Cardiac septum (tissue), 1 donor: ENCODE measurements at regions not wholly inside any gene's neighbourhood (a gene's known extent, or its start where the extent isn't known, plus 50 kb on each side); places are given as distances from the start of the nearest gene placed in this dataset.

Source experiments
- DNase-seq: peaks from one replicate; pipeline ENCODE4 v3.0.0-alpha.2; 2020; ENCODE audit warnings: low spot score
- intact Hi-C: fragments of 100-400 bp; cut with DNase I; formaldehyde crosslinking; loops from one replicate; pipeline ENCODE4 v1.14.0; 2022
- donor health status: DM: no; HTN: no; CAD: no.

DNA sequence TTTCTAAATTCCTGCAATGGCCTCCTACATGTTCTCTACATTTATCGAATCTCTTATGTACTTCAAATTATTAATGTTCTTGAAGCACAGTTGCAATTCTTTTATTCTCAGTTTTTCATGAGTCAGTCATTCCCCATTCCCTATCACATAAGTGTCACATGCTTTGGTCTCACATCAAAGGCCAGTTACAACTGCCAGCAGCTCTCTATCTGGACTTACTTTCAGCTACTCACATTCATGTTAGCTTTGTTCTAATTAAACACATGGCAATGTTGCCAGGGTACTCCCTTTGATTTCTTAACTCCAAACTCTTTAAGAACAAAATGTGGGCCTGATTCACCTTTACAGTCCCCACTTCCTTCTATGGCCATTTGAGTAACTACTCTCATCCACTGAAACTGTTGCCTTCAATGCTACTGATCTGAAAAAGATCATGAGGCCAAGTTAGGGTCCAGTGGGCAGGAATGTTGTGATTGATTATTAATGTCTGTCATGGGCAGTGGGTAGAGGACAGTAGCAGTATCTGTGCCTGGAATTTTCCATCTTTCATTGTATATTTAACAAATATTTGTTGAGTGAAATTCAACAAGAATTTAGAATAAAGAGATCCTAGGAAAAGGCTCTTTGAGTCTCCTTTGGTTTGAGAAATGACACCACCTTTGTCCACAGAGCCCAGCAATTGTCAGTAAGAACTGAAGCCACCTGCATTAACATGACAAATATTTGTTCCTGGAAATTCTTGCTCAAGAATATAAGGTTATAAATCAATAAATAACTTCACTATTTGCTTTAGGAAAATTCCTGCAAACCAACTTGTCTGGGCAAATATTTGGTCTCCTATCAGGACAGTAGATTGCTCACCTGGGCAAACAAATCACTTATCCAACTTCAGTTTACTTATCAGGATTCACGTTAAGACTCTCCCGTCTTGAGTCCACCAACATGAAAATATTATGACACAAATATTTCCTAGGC lies 153.6 kb upstream of the SAMSN1 start:
- intact Hi-C loops = no loop called here
- no peak for DNase-seq

GRCh38 chr21:14697769-14698168 lies 151.7 kb upstream of the SAMSN1 start:
- DNase-seq = no peak
- intact Hi-C loops = no loop called here

GRCh38 chr21:14694817-14695216 lies 148.7 kb upstream of the SAMSN1 start:
- intact Hi-C loops = no loop called here

GRCh38 chr21:14693997-14694396 lies 147.9 kb upstream of the SAMSN1 start:
- intact Hi-C loops = no loop called here
- no peak for DNase-seq

More at GRCh38 chr21:14694817-14695216, 148.7 kb upstream of the SAMSN1 start:
- no peak for DNase-seq

GRCh38 chr21:14691914-14692313 lies 145.8 kb upstream of the SAMSN1 start:
- intact Hi-C loops = no loop called here

GRCh38 chr21:14690886-14691285 lies 144.8 kb upstream of the SAMSN1 start:
- intact Hi-C loops = no loop called here

More at GRCh38 chr21:14691914-14692313, 145.8 kb upstream of the SAMSN1 start:
- DNase-seq = no peak

DNA sequence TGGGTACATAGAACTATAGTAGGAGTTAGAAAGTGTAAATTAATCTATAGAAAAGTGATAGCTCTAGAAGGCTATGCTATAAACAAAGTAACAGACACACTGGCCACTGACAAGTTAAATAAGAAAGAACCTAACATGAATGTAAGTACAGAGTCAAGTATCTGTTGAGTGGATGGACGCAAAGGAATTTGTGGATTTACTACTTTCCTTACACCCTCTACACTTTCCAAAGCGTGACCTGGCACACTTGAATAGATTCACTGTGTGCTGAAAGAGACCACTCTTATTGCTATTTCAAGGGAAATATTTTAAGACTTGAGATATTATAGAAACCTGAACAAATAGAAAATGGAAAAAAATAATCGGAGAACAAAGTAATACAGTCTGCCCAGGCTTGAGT lies 142.8 kb upstream of the SAMSN1 start:
- intact Hi-C loops = no loop called here
- no peak for DNase-seq

More at GRCh38 chr21:14690886-14691285, 144.8 kb upstream of the SAMSN1 start:
- no peak for DNase-seq

DNA sequence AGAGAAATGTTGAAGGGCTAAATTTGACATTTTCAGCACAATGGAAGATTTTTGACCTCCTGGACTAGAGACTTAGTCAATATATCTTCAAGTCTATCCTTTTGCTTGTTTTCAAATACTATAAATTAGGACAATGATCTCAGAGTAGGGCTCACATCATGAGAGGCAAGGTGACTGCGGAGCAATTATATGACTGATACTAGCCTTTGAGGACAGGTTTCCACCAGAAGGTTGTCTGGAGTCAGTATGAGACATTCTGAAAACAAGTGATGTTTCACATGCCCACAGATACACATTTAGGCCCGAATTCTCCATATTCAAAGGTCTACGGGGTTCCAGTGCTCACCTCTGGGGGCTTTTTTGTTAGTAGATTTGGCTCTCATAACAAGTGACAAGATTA lies 142.3 kb upstream of the SAMSN1 start:
- intact Hi-C loops = no loop called here

DNA sequence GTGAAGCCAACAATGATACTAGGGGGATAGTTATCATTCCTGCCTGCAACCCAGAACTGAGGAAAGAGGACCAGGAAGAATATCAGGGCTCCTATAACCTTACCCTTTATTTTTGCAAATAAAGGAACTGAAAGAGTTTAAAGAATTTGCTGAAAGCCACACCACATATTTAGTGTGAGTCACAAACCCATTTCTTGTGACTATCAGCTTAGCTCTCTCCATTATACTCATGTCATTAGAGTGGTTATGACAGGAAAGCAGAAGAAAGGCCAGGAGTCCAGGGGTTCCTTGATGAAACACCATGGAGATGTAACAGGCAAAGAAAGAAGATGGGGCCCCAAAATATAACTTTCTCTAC lies 141.1 kb upstream of the SAMSN1 start:
- DNase-seq = no peak
- intact Hi-C loops = no loop called here

More for the DNA sequence above, 142.3 kb upstream of the SAMSN1 start:
- no peak for DNase-seq

GRCh38 chr21:14686466-14687267 lies 140.6 kb upstream of the SAMSN1 start:
- intact Hi-C loops = no loop called here
- no peak for DNase-seq

DNA sequence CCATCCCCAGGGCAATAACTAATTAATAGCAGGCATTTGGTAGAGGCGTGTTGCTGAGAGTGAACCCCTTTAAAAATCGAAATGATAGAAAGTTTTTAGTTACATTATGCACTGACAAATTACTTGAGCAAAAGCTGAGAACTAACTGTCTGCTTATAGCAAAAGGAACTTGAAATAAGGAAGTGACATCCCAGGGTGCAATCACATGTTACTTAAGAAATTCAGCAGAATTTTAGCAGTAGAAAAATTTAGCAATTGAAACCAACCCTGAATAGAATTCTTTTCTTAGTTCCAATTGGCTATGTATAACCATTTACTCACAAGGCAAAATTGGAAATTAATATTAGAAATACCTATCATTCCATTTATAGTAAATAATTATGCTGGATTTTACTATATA lies 139.5 kb upstream of the SAMSN1 start:
- intact Hi-C loops = no loop called here
- no peak for DNase-seq

GRCh38 chr21:14684071-14684470 lies 138.0 kb upstream of the SAMSN1 start:
- DNase-seq = no peak
- intact Hi-C loops = no loop called here

GRCh38 chr21:14683063-14683462 lies 136.9 kb upstream of the SAMSN1 start:
- intact Hi-C loops = no loop called here
- no peak for DNase-seq

DNA sequence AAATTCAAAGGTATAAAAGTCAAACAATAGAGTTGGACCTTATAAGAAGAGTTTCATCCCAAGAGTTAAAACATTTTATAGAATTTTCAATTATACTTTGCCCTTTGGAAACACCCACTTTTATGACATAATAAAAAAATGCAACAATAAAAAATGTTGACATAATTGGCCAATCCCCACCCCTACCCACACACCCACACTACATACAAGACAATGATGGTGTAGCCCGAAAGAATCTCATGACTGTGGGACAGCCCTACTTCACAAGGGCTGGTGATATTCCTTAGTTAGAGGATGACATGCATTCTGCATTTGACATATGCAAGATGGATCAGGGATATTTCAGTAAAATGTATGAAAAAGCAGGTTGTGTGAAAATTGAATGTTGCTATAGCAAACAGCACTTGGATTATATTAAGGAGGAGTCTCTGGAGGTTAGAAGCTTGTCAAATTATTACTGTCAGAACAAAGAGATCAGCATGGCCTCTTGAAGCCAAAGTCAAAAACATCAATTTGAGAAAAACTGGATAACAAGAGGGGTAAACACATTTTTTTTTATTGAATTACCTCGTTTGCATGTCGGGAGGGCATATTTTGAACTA lies 133.0 kb upstream of the SAMSN1 start:
- no peak for DNase-seq
- intact Hi-C loops = no loop called here

DNA sequence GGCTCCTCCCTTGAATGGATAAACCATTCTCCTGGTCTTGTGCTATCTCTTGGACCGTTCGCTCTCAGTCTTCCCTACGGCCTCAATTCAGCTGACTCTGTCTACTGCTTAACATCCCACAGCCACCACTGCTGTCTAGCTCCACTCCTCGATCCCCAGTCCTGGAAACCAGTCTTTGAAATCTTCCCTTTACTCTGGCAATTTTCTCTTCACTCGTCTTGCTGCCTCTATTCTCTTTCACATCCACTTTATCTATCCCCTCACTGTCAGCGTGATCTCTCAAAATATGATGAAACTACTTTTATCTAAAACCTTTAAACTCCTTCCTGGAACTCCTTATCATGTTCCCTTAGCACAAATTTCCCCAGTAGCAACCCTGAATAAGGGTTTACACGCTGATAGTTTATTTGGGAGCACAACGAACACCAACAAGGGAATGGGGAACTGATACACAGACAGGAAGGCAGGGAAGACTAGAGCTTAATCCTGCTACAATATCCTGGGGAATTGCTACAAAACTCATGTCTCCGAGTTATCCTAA lies 131.6 kb upstream of the SAMSN1 start:
- intact Hi-C loops = no loop called here
- no peak for DNase-seq

- intact Hi-C loops = no loop called here
- DNase-seq = no peak
Observed at GRCh38 chr21:14677013-14677412, 130.9 kb upstream of the SAMSN1 start.

GRCh38 chr21:14675774-14676530 lies 129.8 kb upstream of the SAMSN1 start:
- intact Hi-C loops = no loop called here
- no peak for DNase-seq

- no peak for DNase-seq
- intact Hi-C loops = no loop called here
Observed at GRCh38 chr21:14673649-14674048, 127.5 kb upstream of the SAMSN1 start.

DNA sequence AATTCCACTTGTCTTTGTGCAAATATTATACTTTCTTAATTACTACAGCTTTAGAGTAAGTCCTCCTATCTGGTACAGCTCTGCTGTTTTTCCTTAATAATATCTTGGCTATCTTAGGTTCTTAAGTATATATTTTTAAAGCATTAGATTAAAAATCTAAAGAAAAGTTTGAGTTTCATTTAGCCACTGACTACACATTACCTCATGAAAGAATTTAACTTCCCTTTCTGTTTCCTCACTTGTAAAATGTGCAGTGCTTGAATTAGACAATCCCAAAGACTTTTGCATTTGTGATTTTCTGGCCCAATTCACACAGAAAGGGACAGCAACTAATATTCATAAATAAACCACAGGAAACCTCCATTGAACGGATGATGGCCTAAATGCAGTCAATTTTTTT lies 126.4 kb upstream of the SAMSN1 start:
- intact Hi-C loops = no loop called here
- no peak for DNase-seq
